DMS53 treated with DMSO at 0.1 percent for 48 hours (cell line): ENCODE measurements at regions not wholly inside any gene's neighbourhood (a gene's known extent, or its start where the extent isn't known, plus 50 kb on each side); places are given as distances from the start of the nearest gene placed in this dataset.
"Not testable (repeated sequence)": the region's sequence is repeated elsewhere in the genome, so short reads cannot be mapped to it uniquely, and the experiment has no call there.

Experiments
- DNase-seq: peaks from one replicate; lab custom pipeline; 2025; ENCODE audit not compliant: unreplicated experiment; lab: John Stamatoyannopoulos, UW

GRCh38 chr12:68984796-68985573 is 52.0 kb upstream of the CPM start:
- no peak for DNase-seq

- not testable (repeated sequence) for DNase-seq
Observed at GRCh38 chr12:68997526-68997925, 64.6 kb upstream of the CPM start.

GRCh38 chr12:68998041-68998440 is 65.1 kb upstream of the CPM start:
- DNase-seq = no peak

GRCh38 chr12:69000074-69000473 is 67.1 kb upstream of the CPM start:
- DNase-seq = no peak

GRCh38 chr12:69000540-69001243 is 67.7 kb upstream of the CPM start:
- DNase-seq = no peak

GRCh38 chr12:69001251-69001650 is 68.3 kb upstream of the CPM start:
- no peak for DNase-seq

GRCh38 chr12:69002969-69003368 is 70.0 kb upstream of the CPM start:
- DNase-seq = no peak

- no peak for DNase-seq
Observed at GRCh38 chr12:69003991-69004390, 71.0 kb upstream of the CPM start.

- peak; percentile 81 for DNase-seq
Observed at GRCh38 chr12:69007101-69007854, 74.3 kb upstream of the CPM start.

GRCh38 chr12:69007855-69008351 is 74.9 kb upstream of the CPM start:
- DNase-seq = peak; percentile 86

GRCh38 chr12:69008520-69008919 is 75.5 kb upstream of the CPM start:
- peak; percentile 52 for DNase-seq

- DNase-seq = no peak
Observed at GRCh38 chr12:69014047-69014446, 81.1 kb upstream of the CPM start.

- DNase-seq = no peak
Observed at GRCh38 chr12:69015017-69015416, 82.0 kb upstream of the CPM start.

- DNase-seq = no peak
Observed at GRCh38 chr12:69015831-69016230, 82.9 kb upstream of the CPM start.

GRCh38 chr12:69019082-69019481 is 86.1 kb upstream of the CPM start:
- DNase-seq = no peak

GRCh38 chr12:69019910-69020309 is 86.9 kb upstream of the CPM start:
- no peak for DNase-seq

GRCh38 chr12:69022674-69023073 is 89.7 kb upstream of the CPM start:
- DNase-seq = no peak

- DNase-seq = no peak
Observed at GRCh38 chr12:69023840-69024239, 90.9 kb upstream of the CPM start.

GRCh38 chr12:69024413-69024812 is 91.4 kb upstream of the CPM start:
- DNase-seq = no peak

GRCh38 chr12:69024907-69025306 is 91.9 kb upstream of the CPM start:
- DNase-seq = no peak

GRCh38 chr12:69026336-69026735 is 93.4 kb upstream of the CPM start:
- DNase-seq = no peak

- no peak for DNase-seq
Observed at GRCh38 chr12:69027411-69027881, 94.5 kb upstream of the CPM start.
